H4 (cell line): ENCODE measurements at regions not wholly inside any gene's neighbourhood (a gene's known extent, or its start where the extent isn't known, plus 50 kb on each side); places are given as distances from the start of the nearest gene placed in this dataset.
A peak's percentile ranks its signal among the peaks of the same experiment; 100 is the strongest.

Experiments
- DNase-seq: peaks from one replicate; pipeline ENCODE4 v3.0.0-alpha.2; 2015; ENCODE audit warnings: low spot score

DNA sequence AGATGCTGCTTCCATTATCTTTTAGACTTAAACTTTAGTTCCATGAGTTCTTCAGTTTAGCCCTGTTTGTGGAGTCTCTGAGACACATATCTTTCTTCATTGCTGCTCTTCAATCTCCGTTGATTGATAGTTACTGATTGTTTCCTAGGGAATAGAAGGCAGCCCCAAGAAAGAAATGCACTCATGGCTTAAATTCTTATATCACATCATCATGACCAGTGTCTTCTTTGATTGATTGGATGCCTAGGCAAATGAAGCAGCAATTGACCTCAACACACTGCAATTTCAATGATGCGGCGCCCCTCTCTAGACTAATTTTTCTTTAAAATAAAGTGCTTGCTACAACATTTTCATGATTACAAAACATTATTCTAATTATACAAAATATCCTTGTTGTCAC, 576.5 kb upstream of the VSTM2A start:
- DNase-seq, result no peak

DNA sequence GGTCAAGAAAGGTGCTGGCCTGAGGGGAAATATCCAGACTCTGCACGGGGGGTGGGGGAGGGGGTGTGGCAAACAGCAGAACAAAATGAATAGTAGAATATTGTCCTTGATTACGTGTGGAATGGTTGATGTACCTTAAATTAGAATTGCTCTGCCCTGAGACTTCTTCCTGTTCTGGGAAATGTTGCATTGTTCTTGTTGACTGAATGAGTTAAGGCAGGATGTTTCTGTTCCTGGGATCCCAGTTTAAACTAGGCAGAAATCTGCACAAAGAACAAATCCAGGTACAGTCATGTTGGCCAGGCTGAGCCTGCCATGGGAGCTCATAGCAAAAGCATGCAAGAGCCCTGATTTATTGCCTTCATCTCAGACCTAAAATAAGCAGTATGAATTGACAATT, 558.7 kb upstream of the VSTM2A start:
- no peak for DNase-seq

DNA sequence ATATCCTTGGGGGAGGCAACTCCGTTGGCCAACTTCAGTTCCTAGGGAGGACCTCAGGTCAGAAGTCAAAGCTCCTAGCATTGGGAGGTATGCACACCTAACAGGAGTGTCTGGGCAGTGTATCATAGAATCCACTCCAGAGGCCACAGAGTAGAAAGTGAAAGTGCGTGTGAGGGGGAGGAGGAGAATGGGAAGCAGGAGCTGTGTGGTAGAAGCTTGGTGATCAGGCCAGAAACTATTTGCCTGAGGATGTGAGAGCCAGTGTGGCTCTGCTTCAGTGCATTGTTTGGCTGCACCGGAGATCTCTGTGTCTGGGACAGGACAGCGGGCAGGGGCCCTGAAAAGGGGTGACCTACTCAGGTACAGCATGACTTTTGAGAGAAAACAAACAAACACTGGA, 557.4 kb upstream of the VSTM2A start:
- DNase-seq, result peak; percentile 57

DNA sequence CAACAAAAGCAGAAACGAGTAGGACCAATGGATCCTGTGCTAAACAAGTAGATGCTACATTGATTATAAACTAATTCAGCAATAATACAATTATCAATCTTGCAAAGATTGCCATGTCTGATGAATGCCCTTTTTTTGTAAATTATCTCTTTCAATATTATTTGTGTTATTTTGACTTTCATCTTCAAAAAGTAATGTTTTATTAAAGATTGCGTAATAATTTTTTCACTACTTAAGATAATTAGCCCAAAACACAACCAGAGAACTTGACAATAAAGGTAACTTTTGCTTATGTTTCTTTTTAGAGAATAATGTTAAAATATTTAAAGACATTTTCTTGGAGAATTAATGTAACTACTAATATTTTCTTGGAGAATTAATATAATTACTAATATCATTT, 553.8 kb upstream of the VSTM2A start:
- DNase-seq, result no peak

DNA sequence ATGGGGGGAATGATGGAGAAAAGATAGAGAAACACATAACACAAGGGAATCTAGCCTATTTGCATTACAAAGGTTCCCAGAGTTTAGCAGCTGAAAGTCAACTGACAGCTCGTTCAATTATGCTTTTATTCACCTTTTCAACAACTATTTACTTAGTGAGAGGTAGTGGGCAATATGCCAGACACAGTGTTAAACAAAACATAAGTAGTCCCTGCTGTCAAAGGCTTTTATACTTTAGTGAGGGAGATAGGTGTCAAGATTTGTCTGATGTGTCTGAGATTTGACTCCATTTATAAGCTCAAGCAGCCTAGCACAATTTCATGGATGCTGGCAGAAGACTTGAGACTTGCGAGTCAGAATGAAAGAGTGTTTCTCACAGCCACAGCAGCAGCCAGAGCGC, 549.0 kb upstream of the VSTM2A start:
- DNase-seq, result no peak

DNA sequence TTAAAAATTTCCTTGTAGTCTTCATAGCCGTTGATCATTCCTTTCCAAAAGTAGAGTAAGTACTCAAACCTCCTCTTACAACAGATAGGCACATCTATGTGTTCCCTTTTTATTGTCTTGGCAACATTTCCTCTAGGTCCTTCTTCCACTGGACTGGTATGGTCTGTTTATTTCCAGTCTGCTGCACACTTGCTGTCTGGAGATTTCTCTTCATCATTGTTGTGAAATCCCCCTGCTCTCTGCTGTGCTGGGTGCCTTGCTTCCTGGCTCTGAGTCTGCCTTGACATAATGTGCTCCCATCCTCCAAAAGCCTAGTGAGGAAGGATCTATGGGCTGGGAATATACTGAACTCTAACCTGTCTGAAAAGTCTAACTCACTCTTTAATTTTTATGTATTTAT, 545.3 kb upstream of the VSTM2A start:
- no peak for DNase-seq

DNA sequence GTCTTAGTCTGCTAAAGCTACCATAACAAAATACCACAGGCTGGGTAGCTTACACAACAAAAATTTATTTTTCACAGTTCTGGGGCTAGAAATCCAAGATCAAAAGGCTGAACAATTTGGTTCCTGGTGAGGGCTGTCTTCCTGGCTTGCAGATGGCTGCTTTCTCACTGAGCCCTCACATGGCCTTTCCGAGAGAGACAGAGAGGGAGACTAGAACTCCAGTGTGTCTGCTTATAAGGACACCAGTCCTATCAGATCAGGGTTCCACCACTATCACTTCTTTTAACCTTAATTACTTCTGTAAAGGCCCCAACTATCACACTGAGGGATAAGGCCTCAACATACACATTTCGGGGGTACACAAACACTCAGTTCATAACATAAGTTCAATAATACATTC, 527.4 kb upstream of the VSTM2A start:
- no peak for DNase-seq

DNA sequence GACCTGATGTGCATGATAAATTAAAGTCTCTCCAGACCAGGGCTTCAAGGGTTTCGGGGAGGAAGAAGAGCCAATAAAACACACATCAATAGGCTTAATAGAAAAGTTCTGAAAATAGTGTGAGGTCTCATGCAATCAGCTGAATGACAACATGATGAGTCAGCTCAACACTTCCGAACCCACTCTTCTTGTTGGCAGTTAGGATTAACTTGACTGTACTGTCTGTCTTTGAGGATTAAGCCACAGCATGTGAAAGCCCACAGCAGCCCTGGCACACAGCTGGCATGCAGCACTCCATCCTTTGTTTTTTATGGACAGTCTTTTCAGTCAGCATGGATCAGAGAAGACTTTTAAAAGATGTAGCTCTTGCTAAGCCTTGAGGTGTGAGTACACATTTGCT, 526.9 kb upstream of the VSTM2A start:
- no peak for DNase-seq

DNA sequence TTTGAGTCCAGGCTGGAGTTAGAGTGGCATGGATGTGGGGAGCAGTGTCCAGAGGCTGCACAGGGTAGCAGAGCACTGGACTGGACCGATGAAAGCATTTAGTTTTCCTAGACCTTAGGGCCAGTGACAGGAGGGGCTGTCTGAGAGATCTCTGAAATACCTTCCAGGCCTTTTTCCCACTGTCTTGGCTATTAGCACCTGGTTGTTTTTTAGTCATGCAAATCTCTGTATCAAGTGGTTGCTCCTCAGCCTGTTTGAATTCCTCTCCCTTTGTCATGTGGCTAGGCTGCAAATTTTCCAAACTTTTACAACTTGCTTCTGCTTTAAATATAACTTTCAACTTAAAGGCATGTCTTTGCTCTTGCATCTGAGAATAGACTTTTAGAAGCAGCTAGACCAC, 504.3 kb upstream of the VSTM2A start:
- DNase-seq, result no peak

DNA sequence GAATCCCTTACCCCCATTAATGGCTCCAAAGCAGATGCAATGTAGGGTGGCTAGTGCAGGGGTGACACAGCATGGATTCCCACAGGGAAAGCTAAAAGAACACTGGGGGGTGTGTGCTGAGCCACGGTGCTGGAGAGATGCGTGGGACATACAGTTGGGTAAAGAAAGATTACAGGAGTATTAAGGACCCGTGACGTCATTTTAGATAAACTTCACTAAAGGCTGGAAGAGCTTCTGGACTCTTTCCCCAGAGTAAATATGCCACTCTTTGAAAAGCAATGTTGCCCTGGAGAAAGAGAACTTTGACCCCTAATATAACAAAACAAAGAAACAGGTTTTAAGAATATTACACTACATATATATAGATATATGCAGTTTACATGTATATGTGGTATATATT, 481.5 kb upstream of the VSTM2A start:
- DNase-seq, result no peak

DNA sequence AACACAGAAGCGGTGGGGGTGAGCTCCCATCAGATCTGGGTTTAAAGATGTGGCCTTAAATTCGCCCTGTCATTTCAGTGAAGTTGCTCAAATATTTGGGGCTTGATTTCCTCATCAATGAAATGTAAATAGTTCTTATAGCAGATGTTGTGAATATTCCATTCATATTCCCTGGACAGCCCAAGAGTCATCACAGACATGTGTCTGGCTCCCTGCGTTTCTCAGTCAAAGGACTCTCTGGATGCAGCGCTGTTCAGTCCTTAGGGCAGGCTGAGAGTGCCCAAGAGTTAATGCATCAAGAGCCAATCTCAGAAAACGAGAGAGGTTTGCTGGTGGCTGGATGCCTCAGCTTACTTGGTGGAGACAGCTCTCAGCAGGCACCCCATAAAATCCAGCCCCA, 475.5 kb upstream of the VSTM2A start:
- DNase-seq, result no peak

DNA sequence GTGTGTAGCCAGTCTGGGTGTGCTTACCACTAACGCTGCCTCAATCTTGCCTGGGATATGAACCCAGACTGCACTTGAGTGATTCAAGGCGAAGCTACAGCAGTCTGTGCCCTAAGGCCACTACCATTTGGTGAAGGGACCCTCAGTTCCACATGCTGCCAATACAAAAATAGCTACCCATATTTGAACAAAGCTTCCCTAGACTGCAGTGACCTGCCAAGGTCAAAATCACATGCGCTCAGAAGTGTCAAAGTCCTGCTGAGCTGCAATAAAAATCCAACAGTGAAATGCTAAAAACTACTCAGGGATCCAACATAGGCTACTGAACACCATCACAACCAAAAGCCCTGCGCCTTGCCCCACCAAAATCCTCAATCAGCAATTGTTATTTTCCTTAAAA, 472.3 kb upstream of the VSTM2A start:
- no peak for DNase-seq

DNA sequence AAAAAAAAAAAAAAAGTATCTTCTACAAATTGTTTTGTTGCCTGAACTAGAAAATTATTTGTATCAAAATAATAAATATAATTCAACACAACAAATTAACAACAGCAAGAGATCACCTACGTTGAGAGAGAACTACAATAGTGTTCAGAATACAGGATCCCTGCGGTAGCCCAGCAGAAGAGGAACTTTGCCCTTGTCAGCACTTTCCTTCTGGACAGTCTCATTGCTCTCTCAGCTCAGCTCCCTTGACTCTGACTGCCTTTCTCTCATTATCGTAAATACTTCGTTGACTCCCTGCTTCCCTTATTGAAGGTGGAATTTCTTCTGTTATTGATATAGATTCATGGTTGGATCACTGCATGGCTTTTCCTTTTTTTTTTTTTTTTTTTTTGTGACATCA, 469.5 kb upstream of the VSTM2A start:
- DNase-seq, result no peak

DNA sequence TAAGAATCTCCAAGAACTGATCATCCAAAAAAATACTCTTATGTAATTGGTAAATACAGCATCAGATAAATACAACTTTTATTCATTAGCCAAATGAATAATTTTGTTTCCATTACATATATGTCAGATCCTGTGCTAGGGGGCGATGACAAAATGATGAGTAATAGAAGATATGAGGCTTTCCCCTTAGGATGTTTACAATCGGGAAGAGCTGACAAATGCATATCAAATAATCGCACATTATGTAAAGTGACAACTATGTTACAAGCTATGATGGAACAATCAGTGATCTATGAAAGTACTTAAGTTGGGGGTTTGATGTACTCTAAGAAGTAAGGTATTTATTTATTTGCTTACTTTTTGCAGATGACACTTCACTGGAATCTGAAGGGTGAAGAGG, 465.6 kb upstream of the VSTM2A start:
- DNase-seq, result no peak

DNA sequence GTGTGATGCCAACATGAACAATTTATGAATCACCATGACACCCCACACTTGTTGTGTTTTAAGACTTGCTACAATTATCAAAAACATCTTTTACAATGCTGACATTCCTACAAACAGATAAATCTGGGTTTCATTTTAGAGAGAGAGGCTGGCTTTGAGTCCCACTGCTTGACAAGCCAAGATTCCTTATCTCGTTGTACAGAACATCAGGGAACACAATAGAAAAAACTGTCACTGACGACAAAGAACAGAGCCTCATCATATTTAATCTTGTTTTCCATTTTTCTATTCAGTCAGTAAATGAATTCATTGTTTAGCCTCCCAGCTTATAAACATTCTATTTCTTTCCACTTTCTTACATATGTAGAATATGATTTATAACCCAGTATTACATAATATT, 461.6 kb upstream of the VSTM2A start:
- DNase-seq, result no peak

DNA sequence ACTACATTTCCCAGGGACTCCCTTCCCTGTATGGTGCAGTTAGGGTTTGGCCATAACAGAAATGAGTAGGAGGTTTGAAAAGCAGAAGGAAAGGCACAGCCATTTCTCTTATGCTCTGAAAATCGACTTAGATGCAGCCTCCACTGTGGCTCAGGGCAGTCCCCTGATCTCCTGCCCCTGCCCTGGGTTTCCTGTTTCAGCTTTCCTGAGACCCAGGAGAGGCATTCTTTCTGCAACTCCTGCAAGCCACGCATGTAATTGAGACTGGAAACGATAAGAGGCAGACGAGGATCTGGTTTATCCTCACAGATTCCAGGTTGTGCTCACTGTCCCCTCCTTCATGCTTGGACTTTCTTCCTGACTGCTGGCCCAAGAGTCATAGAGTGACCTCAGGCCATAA, 461.2 kb upstream of the VSTM2A start:
- DNase-seq, result no peak

DNA sequence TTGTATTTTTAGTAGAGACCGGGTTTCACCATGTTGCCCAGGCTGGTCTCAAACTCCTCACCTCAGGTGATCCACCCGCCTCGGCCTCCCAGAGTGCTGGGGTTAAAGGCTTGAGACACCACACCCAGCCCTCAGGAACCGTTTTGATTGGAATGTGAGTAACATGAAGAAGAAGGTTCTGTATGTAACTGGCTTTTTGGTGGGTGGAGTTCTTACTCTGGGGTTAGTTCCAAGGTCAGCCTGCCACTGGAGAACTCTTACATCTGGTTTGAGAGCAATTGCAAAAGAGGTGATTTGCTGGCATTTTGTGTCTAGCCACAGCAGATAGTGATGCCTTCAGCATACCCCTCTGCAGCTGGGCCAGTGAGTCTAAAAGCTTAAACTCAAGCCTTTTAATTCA, 457.8 kb upstream of the VSTM2A start:
- no peak for DNase-seq

DNA sequence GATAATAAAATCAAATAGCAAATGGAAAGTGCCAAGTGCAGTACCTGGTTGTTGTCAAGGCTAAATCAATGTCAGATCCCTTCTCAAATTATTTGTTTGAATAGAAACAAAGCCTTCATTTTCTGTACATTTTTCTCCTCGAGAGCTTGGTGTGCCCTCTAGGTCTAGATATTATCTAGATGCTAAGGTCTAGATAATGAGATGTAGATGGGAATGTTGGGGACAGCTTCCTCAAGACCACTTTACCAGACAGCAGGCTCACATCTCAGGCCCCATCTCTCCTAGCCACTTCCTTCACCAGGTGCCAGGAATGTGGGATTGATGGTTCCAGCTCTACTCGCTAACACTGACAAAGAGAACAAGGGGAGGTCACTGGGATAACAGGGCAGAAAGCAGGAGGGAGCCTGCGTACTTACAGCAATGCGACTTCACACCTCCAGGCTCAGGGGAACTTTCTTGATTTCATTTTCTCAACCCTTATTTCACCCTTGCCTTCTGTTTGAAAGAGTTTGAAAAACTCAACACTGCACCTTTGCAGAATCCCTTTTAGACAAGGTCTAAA, 451.4 kb upstream of the VSTM2A start:
- no peak for DNase-seq

DNA sequence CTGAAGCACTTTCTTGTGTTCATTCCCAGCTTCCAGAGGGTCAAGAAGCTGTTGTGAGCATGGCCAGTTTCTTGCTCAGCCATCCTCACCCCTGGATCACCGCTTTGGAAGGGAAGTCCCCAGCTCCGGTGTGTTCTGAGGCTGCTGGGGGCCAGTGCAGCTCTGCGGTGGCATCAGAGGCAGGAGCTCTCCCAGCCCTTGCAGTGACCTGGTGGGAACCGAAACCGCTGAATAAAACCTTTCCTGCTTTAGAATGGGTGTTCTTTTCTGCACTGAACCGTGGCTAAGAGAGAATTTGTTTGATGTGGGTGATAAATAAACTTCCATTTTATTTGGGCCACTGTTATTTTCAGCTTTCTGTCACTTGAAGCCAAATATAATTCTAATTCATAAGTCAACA, 450.9 kb upstream of the VSTM2A start:
- no peak for DNase-seq

DNA sequence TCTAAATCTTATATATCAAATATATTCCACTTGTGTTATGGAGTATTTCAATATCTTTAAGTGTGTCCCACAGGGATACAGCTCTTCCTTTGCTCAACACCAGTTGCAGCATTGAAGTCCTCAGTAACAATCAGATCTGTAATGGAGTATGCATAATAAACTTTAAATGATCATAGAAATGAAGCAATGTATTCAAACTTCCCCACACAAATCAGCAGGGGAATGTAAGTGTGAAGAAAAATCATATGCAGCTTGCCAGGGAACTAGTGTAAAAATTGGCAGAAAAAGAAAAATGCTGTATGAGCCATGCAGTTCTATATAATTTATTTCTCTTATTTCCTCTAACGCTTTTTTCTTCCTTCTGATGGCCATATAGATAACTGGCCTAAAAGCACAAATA, 444.3 kb upstream of the VSTM2A start:
- DNase-seq, result no peak

DNA sequence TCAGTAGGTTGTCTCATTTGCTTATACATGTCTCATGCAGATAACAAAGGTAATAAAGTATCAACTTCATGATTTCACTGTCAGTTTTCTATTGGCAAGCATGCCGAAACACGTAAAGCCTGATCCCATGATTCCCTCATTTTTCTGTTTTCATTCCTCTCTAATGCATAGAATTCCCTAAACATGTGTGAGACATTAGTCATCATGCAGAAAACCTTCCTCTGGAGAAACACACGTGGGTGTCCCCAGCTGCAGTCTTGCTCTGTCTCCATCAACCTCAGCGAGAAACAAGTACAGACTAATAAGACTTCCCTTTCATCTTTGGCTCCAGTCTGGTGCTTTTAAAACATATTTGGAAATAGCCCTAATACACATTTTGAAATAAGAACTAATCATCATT, 432.7 kb upstream of the VSTM2A start:
- DNase-seq, result no peak

DNA sequence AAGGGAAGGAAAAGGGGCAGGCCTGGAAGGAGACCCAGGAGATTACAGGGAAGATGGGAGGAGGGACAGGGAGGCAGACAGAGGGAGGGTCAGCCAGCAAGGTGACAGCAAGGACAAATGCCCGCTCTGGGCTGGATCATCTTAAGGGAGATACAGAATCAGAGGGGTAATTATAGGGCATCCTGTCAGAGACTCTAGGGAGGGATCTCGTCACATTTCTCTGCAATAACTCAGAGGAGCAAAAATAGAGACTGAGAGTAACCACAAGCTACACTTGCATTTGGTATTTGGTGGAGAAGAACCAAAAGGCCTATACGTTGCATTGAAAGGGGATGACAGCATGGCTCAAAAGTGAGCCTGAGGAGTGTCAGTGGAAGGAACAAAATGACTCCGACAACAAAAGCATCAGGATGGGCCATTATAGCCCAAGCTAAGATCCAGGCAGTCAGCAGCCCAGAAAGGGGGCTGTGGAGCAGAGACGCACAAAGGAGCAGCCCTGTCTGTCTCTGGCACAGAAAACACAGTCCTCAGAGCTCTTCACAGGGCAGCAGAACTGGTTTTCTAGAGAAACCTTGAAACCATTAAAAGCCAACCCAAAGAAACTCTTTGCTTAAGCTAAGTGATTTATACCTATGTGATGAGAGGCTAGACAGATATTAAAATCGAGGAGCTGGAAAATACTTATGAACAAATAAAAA, 430.2 kb upstream of the VSTM2A start:
- no peak for DNase-seq

DNA sequence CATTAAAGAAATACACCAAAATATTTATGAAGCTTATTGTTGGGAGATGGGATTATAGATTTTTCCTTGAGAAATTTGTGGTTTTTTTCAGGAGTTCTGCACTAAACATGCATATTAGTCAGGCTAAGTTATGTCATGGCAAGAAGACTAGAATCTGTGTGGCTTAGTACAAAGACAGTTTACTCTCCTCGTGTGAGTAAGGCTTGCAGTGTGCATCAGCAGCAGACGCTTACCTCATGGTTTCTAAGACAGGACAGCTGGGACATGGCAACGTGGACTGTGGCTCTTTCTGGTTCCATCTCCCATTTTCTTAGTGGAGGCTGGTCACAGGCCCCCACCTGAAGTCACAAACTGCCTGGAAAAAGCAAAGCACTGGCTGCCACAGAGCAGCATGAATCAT, 429.6 kb upstream of the VSTM2A start:
- no peak for DNase-seq

DNA sequence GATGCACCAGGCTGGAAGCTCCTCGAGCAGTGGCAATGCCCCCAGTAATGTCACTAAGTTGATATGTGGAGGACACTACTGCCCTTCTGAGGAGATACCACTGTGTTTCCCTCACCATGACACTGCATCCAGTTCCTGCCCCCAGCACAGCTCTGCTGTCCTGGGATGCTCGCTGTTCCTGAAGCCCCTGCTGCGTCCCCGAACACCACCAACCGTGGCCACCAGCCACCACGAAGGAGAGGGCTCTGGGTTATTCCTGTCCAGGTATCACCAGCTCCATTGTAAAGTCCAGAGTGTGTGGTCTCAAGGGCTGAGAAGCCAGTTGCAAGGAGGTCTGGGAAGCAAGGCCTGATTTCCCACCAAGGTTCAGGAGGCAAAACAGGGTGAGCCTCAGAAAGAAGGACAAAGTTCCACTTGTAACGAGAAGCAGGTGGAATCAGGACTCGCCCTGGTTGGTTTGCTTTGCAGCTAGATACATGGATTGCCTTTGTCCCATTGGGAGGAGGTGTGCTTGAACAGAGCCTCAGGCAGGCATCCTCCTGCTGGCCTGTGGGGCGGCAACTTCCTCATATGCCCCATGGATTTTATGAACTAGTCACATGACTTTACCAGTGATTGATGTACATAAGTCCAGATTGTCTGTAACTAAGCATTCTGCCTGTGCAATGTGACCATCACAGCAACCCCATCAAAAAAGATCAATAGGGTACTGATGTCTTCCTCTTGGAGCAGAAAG, 427.0 kb upstream of the VSTM2A start:
- no peak for DNase-seq
